Epithelial cell of esophagus (primary cell): ENCODE measurements at regions not wholly inside any gene's neighbourhood (a gene's known extent, or its start where the extent isn't known, plus 50 kb on each side); places are given as distances from the start of the nearest gene placed in this dataset.

ENCODE experiments used
- DNase-seq: peaks from one replicate; pipeline ENCODE4 v3.0.0; 2010; ENCODE audit warnings: low read depth
- H3K4me3 ChIP-seq: 2 replicates; pipeline ENCODE4 v1.5.1; 2011; ENCODE audit warnings: mild to moderate bottlenecking, low read length, control low read depth
- TF ChIP-seq, protein P1 (sequence below): IDR thresholded peaks from 2 replicates; pipeline ENCODE4 v1.5.1; 2011; ENCODE audit warnings: low read depth, mild to moderate bottlenecking, low read length, control low read depth, inconsistent platforms; ENCODE audit not compliant: insufficient read depth; ENCODE audit errors: missing control alignments

DNA sequence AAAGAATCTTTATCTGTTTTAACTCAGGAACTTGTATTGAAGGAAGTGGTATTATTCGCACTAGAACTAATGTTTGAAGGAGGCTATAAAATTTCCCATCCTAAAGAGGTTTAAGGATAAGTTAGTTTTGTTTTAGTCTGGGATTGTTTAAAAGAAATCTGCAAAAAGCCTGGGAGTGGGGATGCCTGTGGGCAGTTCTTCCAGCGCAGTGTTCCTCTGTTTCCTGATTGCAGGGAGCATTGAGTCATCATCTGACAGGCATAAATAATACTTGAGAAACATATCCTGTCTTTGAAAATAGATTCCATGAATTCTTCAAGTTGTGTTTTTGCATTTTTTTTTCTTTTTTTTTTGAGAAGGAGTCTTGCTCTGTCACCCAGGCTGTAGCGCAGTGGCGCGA, 350.8 kb upstream of the PTBP2 start:
- H3K4me3 ChIP-seq = no peak overlapping the region
- DNase-seq = peak; percentile 84
- TF ChIP-seq, protein P1, sequence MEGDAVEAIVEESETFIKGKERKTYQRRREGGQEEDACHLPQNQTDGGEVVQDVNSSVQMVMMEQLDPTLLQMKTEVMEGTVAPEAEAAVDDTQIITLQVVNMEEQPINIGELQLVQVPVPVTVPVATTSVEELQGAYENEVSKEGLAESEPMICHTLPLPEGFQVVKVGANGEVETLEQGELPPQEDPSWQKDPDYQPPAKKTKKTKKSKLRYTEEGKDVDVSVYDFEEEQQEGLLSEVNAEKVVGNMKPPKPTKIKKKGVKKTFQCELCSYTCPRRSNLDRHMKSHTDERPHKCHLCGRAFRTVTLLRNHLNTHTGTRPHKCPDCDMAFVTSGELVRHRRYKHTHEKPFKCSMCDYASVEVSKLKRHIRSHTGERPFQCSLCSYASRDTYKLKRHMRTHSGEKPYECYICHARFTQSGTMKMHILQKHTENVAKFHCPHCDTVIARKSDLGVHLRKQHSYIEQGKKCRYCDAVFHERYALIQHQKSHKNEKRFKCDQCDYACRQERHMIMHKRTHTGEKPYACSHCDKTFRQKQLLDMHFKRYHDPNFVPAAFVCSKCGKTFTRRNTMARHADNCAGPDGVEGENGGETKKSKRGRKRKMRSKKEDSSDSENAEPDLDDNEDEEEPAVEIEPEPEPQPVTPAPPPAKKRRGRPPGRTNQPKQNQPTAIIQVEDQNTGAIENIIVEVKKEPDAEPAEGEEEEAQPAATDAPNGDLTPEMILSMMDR = no peak

DNA sequence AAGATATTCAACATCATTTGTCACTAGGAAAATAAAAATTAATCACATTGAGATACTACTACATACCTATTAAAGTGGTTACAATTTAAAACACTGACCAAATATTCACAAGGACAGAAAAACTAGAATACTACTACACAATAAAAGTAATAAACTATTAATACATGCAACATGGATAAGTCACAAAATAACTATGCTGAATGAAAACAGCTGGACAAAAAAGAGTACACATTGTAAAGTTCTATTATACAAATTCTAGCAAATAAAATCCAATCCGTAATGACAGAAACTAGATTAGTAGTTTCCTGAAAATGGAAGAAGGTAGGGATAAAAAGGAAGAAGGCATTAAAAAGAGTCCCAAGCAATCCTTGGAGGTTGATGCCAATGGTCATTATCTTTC, 348.7 kb upstream of the PTBP2 start:
- TF ChIP-seq, protein P1 = no peak
- no peak overlapping the region for H3K4me3 ChIP-seq
- DNase-seq = no peak

DNA sequence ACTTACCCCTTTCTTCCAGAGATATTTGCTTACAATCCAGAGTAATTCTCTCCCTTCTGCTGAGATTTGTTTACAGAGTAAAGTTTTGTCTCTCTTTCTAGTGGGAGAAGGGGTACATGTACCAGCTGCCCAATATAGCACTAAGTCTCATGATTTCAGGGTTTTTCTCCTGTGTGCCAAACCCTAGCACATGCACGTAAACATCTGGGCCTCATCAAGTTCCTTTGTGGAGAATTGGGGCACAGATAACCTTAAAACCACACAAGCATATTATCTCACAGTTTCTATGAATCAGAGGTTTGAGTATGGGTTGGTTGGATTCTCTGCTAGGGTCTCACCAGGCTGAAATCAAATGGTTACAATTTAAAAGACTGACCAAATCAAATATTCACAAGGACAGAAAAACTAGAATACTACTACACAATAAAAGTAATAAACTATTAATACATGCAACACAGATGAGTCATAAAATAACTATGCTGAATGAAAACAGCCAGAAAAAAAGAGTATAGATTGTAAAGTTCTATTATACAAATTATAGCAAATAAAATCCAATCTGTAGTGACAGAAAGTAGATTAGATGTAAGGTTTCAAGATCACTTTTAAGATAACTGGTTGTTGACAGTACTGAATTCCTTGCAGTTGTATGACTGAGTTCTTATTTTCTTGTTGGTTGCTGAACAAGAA, 347.4 kb upstream of the PTBP2 start:
- TF ChIP-seq, protein P1 = no peak
- no peak for DNase-seq

DNA sequence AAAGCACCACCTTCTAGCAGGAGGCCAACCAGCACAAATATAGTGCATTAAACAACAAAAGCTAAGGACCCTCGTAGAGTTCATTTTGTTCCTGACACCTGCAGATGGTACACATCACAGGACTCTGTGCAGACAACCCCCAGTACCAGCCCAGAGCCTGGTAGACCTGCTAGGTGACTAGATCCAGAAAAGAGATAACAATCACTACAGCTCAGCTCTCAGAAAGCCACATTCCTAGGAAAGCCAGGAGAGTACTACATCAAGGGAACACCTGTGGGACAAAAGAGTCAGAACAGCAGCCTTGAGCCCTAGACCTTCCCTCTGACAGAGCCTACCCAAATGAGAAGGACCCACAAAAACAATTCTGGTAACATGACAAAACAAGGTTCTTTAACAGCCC, 344.7 kb upstream of the PTBP2 start:
- no peak overlapping the region for H3K4me3 ChIP-seq
- TF ChIP-seq, protein P1 = no peak
- DNase-seq = no peak

More for the DNA sequence above, 347.4 kb upstream of the PTBP2 start:
- H3K4me3 ChIP-seq = no peak overlapping the region

DNA sequence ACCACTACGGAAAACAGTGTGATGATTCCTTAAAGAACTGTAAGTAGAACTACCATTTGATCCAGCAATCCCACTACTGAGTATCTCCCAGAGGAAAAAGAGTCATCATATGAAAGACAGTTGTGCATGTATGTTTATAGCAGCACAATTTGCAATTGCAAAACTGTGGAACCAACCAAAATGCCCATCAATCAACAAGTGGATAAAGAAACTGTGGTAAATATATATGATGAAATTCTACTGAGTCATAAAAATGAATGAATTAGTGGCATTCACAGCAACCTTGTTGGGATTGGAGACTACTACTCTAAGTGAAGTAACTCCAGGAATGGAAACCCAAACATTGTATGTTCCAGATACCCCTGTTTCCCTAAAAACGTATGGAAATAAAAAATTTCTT, 337.0 kb upstream of the PTBP2 start:
- TF ChIP-seq, protein P1 = no peak
- peak; percentile 58 for DNase-seq
- H3K4me3 ChIP-seq = no peak overlapping the region

DNA sequence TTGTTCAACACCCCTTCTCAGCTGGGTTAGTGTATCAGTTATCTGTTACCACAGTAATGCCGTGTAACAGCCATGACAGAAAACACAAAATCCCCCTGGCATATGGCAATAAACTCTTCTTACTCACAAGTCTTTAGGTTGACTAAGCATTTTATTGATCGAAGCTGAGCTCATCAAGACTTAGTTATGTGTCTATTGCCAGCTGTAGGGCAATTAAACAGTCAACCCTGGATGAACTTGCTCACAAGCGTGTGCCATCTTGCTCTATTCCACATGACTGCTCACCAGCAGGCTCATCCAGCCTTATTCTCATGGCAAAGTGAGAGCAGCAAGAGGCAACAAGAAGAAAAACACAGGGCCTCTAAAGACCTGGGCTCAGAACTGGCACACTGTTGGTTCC, 333.8 kb upstream of the PTBP2 start:
- TF ChIP-seq, protein P1 = no peak
- DNase-seq = peak; percentile 88
- H3K4me3 ChIP-seq = no peak overlapping the region
